HFF-Myc (cell line): ENCODE measurements at regions not wholly inside any gene's neighbourhood (a gene's known extent, or its start where the extent isn't known, plus 50 kb on each side); places are given as distances from the start of the nearest gene placed in this dataset.

Experiments used
- DNase-seq: peaks from one replicate; pipeline ENCODE4 v3.0.0-alpha.2; 2011; ENCODE audit warnings: low read depth; ENCODE audit errors: extremely low read depth
- H3K4me3 ChIP-seq: replicated peaks from 2 replicates; pipeline ENCODE4 v1.5.1; 2011; ENCODE audit warnings: low read depth, mild to moderate bottlenecking, control low read depth, low read length
- TF ChIP-seq, protein P1 (sequence below): IDR thresholded peaks from 2 replicates; pipeline ENCODE4 v1.5.1; 2012; ENCODE audit warnings: mild to moderate bottlenecking, low read depth, low read length, control low read depth; ENCODE audit errors: missing control alignments

GRCh38 chr15:26382444-26383072, 390.3 kb downstream of the GABRB3 start:
- TF ChIP-seq, protein P1, sequence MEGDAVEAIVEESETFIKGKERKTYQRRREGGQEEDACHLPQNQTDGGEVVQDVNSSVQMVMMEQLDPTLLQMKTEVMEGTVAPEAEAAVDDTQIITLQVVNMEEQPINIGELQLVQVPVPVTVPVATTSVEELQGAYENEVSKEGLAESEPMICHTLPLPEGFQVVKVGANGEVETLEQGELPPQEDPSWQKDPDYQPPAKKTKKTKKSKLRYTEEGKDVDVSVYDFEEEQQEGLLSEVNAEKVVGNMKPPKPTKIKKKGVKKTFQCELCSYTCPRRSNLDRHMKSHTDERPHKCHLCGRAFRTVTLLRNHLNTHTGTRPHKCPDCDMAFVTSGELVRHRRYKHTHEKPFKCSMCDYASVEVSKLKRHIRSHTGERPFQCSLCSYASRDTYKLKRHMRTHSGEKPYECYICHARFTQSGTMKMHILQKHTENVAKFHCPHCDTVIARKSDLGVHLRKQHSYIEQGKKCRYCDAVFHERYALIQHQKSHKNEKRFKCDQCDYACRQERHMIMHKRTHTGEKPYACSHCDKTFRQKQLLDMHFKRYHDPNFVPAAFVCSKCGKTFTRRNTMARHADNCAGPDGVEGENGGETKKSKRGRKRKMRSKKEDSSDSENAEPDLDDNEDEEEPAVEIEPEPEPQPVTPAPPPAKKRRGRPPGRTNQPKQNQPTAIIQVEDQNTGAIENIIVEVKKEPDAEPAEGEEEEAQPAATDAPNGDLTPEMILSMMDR, result no peak
- DNase-seq, result no peak
- no peak overlapping the region for H3K4me3 ChIP-seq

GRCh38 chr15:26378304-26378703, 394.6 kb downstream of the GABRB3 start:
- TF ChIP-seq, protein P1, result no peak
- no peak for DNase-seq
- H3K4me3 ChIP-seq, result no peak overlapping the region

GRCh38 chr15:26376243-26376642, 396.6 kb downstream of the GABRB3 start:
- TF ChIP-seq, protein P1, result no peak
- DNase-seq, result no peak
- no peak overlapping the region for H3K4me3 ChIP-seq

GRCh38 chr15:26374806-26375205, 398.1 kb downstream of the GABRB3 start:
- TF ChIP-seq, protein P1, result no peak
- no peak overlapping the region for H3K4me3 ChIP-seq
- no peak for DNase-seq

DNA sequence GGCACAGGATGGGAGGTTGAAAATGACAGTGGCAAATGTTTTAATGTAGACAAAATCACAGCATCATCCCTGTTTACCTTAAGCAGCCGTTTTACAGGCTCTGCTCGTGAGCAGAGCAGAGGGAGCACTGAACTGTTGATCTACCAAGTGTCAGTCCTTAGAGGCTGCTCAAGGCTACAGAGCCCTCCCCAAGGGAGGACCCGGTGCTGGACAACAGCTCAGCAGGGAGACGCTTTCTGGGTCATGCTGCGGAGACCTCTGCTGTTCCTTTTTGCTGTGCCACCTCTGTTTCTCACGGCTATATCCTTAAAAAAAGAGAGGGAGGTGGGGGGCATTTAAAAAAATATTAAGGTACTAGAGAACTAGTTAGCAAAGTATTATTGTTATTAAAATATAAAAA, 400.2 kb downstream of the GABRB3 start:
- DNase-seq, result no peak
- TF ChIP-seq, protein P1, result no peak
- no peak overlapping the region for H3K4me3 ChIP-seq

DNA sequence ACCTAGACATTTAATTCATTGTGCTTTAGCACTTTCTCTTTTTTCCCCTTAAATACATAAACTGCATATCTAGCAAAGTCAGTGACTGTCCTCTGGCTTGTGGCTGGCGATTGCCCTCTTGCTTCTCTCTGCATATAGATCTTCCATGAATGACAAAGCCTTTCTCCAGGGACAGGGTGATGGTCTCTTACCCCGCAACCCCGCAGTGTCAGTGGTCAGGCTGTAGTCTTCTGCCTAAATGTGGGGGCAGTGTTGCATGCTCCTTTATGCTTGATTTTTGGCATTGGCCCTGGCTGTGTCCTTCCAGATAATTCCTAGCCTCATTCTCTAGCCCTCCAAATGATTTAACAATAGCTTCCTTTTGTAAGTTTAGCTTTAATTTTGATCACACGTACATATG, 407.8 kb downstream of the GABRB3 start:
- H3K4me3 ChIP-seq, result no peak overlapping the region
- TF ChIP-seq, protein P1, result no peak
- DNase-seq, result no peak

DNA sequence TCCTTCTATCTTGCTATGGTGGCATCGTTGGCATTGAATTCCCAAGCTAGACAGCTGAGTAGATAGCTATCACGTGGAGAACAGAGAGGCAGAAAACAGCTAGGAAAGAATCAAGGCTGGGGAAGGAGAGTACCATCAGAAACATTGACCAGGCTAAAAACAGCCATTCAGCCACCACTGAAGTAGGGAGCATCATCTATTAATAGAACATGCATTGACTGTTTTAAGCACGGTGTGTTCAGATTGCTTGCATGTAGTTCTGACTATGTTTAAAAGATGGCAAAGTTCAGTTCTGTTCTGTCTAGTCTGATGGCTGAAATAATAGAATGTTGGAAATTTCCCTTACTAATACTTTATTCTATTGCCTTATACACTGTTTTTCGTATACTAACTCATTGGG, 413.0 kb downstream of the GABRB3 start:
- no peak for DNase-seq
- TF ChIP-seq, protein P1, result no peak

More for the DNA sequence above, 413.0 kb downstream of the GABRB3 start:
- no peak overlapping the region for H3K4me3 ChIP-seq
